GM21515 (cell line): ENCODE measurements at regions not wholly inside any gene's neighbourhood (a gene's known extent, or its start where the extent isn't known, plus 50 kb on each side); places are given as distances from the start of the nearest gene placed in this dataset.

Experiments used
- ATAC-seq: cut with Tn5 transposase; IDR thresholded peaks from one replicate; pipeline ENCODE4 v1.9.1; 2021; ENCODE audit not compliant: unreplicated experiment

- ATAC-seq, result no peak
Measured at GRCh38 chr9:23524607-23525155, 301.4 kb downstream of the ELAVL2 start.

- no peak for ATAC-seq
Measured at GRCh38 chr9:23526806-23527205, 299.2 kb downstream of the ELAVL2 start.

- ATAC-seq, result no peak
Measured at GRCh38 chr9:23532282-23532681, 293.8 kb downstream of the ELAVL2 start.

- ATAC-seq, result no peak
Measured at GRCh38 chr9:23537192-23538066, 288.6 kb downstream of the ELAVL2 start.

- no peak for ATAC-seq
Measured at GRCh38 chr9:23538067-23538402, 288.0 kb downstream of the ELAVL2 start.

GRCh38 chr9:23538461-23539003, 287.5 kb downstream of the ELAVL2 start:
- ATAC-seq, result no peak

GRCh38 chr9:23539311-23539710, 286.7 kb downstream of the ELAVL2 start:
- no peak for ATAC-seq

GRCh38 chr9:23541976-23542375, 284.1 kb downstream of the ELAVL2 start:
- ATAC-seq, result no peak

- ATAC-seq, result no peak
Measured at GRCh38 chr9:23542438-23542837, 283.6 kb downstream of the ELAVL2 start.

GRCh38 chr9:23542927-23543326, 283.1 kb downstream of the ELAVL2 start:
- no peak for ATAC-seq

GRCh38 chr9:23543419-23543818, 282.6 kb downstream of the ELAVL2 start:
- no peak for ATAC-seq

- no peak for ATAC-seq
Measured at GRCh38 chr9:23545728-23546127, 280.3 kb downstream of the ELAVL2 start.

- no peak for ATAC-seq
Measured at GRCh38 chr9:23551311-23551721, 274.7 kb downstream of the ELAVL2 start.

GRCh38 chr9:23551929-23552707, 273.9 kb downstream of the ELAVL2 start:
- ATAC-seq, result no peak

GRCh38 chr9:23552876-23553601, 273.0 kb downstream of the ELAVL2 start:
- ATAC-seq, result no peak

- no peak for ATAC-seq
Measured at GRCh38 chr9:23554686-23555085, 271.4 kb downstream of the ELAVL2 start.

- no peak for ATAC-seq
Measured at GRCh38 chr9:23555851-23556250, 270.2 kb downstream of the ELAVL2 start.

- no peak for ATAC-seq
Measured at GRCh38 chr9:23556459-23556858, 269.6 kb downstream of the ELAVL2 start.

GRCh38 chr9:23557689-23558088, 268.4 kb downstream of the ELAVL2 start:
- ATAC-seq, result no peak

- ATAC-seq, result no peak
Measured at GRCh38 chr9:23559522-23559921, 266.5 kb downstream of the ELAVL2 start.

- ATAC-seq, result no peak
Measured at GRCh38 chr9:23563517-23563916, 262.5 kb downstream of the ELAVL2 start.
